GM13977 (cell line): ENCODE measurements at regions not wholly inside any gene's neighbourhood (a gene's known extent, or its start where the extent isn't known, plus 50 kb on each side); places are given as distances from the start of the nearest gene placed in this dataset.

Experiments used
- DNase-seq: peaks from one replicate; pipeline ENCODE4 v3.0.0; 2012; ENCODE audit warnings: low spot score
- CTCF ChIP-seq: IDR thresholded peaks from 2 replicates; pipeline ENCODE4 v1.5.1; 2012; ENCODE audit warnings: mild to moderate bottlenecking, control low read depth; ENCODE audit not compliant: insufficient read depth; ENCODE audit errors: extremely low read depth, missing control alignments
- in situ Hi-C: fragments of 300-500 bp; cut with MboI; formaldehyde crosslinking; loops from one replicate; pipeline ENCODE4 v1.12.0; 2022; ENCODE audit warnings: low sequenced_read_pairs, low pct_unique_long_range_greater_than_20kb, mixed read lengths, inconsistent platforms; ENCODE audit not compliant: unreplicated experiment

DNA sequence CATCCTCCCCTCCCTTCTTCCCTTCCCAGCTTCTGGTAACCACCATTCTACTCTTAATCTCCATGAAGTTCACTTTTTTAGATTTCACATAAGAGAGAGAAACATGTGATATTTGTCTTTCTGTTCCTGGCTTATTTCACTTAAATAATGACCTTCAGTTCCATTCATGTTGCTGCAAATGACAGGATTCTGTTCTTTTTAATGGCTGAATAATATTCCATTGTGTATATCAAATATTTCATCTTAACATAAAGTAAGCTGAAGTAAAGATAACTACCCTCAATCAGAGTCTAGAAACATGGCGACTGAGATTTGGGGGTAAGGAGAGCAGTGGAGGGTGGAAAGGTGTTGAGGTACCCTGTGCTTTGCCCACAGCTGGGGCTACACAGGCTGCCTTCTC is 68.9 kb downstream of the RHOU start:
- in situ Hi-C loops: no loop called here
- TF ChIP-seq CTCF: no peak
- no peak for DNase-seq

DNA sequence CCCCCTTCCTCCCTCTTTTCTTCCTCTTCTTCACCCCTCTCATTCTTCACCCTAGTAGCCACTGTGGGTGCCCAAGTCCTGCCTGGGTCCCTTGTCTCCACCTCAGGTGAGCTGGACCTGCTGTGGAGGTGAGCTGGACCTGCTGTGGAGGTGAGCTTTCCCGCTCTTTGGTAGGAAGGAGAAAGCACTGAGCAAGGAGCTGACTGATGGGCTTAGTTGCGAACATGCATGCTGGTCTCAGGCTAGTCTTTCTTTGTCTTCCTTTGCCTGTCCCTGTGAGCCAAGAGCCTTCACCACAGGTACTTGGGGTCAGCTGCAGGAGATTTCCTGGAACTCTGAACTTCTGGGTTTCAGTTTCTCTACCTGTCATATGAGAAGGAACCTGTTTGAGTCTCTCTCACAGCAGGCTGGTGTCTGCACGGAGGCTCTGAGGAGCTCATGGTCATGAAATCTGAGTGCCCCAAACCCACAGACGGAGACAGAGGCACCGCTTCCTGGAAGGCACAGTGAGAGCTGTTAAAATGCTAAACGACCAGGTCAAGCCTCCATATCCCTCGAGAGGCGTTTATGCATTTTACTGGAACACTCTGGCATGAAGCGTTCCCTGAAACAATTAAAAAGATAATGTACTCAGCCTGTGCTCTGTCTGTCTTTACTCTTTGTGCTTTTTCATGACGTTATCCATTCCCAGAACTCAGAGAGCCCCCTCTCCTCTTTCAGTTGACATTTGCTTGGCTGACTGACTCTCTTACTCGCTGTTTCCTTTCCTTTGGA is 69.5 kb downstream of the RHOU start:
- TF ChIP-seq CTCF: no peak
- in situ Hi-C loops: no loop called here
- DNase-seq: no peak

DNA sequence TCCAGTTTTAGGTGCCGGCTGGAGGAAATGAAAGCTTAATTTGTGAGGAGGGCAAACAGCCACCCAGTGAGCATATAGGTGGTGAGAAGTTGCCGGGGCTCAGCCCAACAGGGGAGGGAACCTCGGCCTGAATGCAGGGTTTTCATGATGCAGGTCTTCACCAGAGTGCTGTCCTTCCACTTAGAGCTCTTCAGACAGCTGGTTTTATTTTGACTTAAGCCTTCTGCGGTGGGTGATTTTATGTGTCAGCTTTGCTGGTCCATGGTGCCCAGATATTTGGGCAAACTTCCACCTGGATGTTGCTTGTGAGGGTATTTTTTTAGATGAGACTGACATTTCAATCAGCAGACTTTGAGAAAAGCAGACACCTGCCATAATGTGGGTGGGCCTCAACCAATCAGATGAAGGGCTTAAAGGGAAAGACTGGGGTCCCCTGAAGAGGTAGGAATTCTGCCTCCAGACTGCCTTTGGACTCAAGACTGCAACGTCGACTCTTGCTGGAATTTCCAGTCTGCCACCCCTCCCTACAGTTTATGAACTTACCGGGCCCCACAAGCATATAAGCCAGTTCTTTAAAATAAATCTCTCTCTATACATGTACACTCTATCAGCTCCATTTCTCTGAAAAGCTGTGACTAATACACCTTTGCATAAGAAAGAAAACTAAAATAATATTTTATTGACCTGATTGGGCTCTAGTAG is 72.8 kb downstream of the RHOU start:
- DNase-seq: no peak
- no peak for TF ChIP-seq CTCF
- in situ Hi-C loops: no loop called here

GRCh38 chr1:228809621-228810394 is 74.5 kb downstream of the RHOU start:
- DNase-seq: no peak
- no peak for TF ChIP-seq CTCF
- in situ Hi-C loops: no loop called here

GRCh38 chr1:228810395-228810758 is 75.1 kb downstream of the RHOU start:
- TF ChIP-seq CTCF: no peak
- no peak for DNase-seq
- in situ Hi-C loops: no loop called here

DNA sequence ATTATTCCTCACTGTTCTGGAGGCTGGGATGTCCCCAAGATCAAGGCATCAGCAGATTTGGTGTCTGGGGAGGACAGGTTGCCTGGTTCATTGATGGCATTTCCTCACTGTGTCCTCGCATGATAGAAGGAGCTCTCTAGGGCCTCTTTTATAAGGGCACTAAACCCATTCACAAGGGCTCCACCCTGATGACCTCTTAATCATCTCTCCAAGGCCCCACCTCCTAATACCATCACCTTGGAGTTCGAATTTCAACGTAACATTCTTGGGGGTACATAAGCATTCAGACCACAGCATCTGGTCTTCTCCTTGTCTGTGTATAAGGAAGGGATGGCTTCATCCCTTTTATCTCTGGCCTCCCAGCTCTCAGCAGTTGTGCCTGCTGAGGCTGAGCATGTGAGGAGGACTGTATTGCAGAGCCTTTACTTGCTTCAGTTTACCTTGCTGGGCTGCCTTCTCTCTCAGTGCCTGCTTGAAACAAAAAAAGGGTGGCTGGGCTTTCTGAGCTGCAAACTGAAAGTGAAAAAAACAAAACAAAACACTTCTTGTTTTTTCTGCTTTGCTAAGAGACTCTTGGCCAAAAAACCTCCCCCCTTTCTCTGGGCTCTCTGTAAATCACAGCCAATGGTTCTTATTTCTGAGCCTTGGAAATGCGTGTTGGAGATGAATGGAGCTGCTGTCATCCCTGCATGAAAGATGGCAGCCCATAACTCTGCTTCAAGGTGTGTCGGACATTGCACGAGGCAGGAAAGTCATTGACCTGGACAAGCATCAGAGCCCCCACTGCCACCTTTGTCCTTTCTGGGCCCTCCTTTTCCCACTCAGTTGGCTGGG is 75.8 kb downstream of the RHOU start:
- no peak for TF ChIP-seq CTCF
- in situ Hi-C loops: no loop called here
- no peak for DNase-seq
